LNCaP clone FGC (cell line): ENCODE measurements at regions not wholly inside any gene's neighbourhood (a gene's known extent, or its start where the extent isn't known, plus 50 kb on each side); places are given as distances from the start of the nearest gene placed in this dataset.
A peak's percentile ranks its signal among the peaks of the same experiment; 100 is the strongest.
"Not testable (repeated sequence)": the region's sequence is repeated elsewhere in the genome, so short reads cannot be mapped to it uniquely, and the experiment has no call there.

ENCODE experiments used
- DNase-seq: peaks from one replicate; pipeline ENCODE4 v3.0.0-alpha.2; 2011; ENCODE audit warnings: low read depth
- H3K4me3 ChIP-seq: 2 replicates; pipeline ENCODE4 v1.5.1; 2011; ENCODE audit warnings: mild to moderate bottlenecking, low read depth, low read length, control low read depth
- TF ChIP-seq, protein P1 (sequence below): IDR thresholded peaks from 2 replicates; pipeline ENCODE4 v1.5.1; 2012; ENCODE audit warnings: mild to moderate bottlenecking; ENCODE audit not compliant: control insufficient read depth, insufficient read depth; ENCODE audit errors: extremely low read depth

DNA sequence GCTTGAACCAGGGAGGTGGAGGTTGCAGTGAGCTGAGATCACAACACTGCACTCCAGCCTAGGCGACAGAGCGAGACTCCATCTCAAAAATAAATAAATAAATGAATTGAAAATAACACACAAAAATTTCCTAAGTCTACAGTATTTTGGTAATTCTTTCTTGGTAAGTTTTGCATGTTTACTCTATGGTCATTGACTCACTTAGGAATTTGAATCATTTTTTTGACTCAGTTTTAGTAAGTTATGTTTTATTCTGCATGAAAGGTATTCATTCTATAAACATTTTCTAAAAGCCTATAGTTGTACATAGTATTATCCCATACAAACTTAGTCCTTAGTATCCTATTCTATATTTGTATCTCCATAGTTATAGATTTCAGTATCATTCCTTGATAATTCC lies 772.9 kb upstream of the SLIT2 start:
- DNase-seq, result no peak
- TF ChIP-seq, protein P1, sequence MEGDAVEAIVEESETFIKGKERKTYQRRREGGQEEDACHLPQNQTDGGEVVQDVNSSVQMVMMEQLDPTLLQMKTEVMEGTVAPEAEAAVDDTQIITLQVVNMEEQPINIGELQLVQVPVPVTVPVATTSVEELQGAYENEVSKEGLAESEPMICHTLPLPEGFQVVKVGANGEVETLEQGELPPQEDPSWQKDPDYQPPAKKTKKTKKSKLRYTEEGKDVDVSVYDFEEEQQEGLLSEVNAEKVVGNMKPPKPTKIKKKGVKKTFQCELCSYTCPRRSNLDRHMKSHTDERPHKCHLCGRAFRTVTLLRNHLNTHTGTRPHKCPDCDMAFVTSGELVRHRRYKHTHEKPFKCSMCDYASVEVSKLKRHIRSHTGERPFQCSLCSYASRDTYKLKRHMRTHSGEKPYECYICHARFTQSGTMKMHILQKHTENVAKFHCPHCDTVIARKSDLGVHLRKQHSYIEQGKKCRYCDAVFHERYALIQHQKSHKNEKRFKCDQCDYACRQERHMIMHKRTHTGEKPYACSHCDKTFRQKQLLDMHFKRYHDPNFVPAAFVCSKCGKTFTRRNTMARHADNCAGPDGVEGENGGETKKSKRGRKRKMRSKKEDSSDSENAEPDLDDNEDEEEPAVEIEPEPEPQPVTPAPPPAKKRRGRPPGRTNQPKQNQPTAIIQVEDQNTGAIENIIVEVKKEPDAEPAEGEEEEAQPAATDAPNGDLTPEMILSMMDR, result no peak
- H3K4me3 ChIP-seq, result no peak overlapping the region

DNA sequence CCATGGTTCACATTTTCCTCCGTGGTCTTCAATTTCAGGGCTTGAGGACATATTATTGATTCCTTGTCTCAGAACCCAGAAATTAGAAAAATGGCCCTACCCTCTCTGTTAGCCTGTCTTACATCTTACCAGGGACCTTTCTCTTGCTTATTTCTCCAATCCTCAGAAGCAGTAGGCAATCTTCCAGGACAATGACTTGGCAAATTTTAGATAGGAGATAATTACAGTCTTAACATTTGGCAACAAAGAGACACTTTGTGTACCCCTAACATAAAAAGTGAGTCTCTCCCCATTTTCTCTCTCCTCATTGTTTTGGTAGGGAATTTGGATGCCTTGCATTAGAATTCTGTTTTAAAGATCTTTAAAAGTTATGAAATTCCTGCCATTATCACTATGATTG lies 778.1 kb upstream of the SLIT2 start:
- no peak overlapping the region for H3K4me3 ChIP-seq
- TF ChIP-seq, protein P1, result no peak
- DNase-seq, result no peak

DNA sequence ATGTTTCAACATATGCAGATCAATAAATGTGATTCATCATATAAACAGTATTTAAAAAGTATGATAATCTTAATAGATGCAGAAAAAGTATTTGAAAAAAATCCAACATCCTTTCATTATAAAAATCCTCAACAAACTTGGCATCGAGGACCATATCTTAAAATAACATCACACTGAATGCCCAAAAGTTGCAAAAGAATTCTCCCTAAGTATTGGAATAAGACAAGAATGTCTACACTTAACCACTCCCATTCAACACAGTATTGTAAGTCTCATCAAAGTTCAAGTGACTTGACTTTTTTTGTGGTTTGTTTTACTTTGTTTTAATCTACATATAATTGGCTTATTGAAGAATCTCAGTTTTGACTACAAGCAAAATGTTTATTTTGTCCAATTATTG lies 779.0 kb upstream of the SLIT2 start:
- no peak overlapping the region for H3K4me3 ChIP-seq
- TF ChIP-seq, protein P1, result no peak
- DNase-seq, result no peak

DNA sequence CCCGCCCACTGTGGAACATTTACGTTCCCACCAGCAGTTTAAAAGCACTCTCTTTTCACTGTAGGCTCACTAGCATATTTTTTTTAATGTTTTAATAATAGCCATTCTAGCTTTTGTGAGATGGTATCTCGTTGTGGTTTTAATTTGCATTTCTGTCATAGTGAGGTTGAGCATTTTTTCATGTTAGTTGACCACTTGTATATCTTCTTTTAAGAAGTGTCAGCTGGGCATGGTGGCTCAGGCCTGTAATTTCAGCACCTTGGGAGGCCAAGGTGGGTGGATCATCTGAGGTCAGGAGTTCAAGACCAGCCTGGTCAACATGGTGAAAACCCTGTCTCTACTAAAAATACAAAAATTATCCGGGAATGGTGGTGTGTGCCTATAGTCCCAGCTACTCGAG lies 781.7 kb upstream of the SLIT2 start:
- not testable (repeated sequence) for H3K4me3 ChIP-seq, DNase-seq

DNA sequence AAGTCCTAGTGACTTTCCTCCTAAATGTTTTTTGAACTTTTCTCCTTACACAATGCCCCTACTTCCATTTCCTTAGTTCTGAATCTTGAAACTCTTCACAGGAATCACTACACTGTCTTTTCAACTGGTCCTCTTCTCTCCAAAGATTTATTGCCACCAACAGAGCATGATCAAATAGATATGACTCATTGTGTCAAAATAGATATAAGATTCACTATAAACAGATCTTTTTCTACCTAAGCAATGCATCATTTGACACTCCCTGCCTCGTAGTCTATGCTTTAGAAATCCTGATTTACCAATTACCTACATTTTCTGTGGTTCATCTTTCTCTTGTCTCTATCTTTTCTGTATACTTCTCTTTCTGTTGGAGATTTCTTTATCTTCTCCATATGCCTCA lies 789.6 kb upstream of the SLIT2 start:
- TF ChIP-seq, protein P1, result no peak
- DNase-seq, result no peak
- H3K4me3 ChIP-seq, result no peak overlapping the region

DNA sequence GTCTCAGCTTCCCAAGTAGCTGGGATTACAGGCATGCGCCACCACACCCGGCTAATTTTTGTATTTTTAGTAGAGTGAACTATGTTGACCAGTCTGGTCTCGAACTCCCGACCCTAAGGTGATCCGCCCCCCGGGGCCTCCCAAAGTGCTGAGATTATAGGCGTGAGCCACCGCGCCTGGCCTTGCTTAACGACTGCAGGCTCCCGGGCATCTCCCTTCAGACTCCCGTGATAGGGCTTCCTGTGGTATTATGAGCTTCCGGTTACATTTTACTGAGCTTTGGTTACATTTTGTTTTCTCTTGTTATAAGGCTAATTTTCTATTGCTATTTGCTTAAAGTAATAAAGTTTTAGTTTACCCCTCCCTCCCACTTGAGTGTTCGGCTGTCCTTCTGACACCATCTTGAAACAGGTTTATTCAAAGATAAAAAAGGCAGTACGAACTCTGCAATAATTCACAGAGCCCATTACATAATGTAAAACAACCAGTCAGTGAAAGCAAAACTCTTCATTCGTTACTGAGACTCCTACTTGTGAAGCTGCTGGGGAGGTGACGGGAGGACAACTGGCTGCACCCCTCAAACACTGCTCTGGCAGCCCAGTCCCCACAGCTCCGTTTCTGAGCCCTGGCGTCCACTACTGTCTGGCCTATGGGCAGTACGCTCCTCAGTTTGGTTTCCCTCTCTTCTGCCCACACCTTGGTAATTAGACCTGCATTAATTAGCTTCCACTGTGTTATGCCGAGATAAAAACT lies 795.7 kb upstream of the SLIT2 start:
- no peak for DNase-seq
- TF ChIP-seq, protein P1, result no peak
- H3K4me3 ChIP-seq, result peak overlapping the region; percentile 63

DNA sequence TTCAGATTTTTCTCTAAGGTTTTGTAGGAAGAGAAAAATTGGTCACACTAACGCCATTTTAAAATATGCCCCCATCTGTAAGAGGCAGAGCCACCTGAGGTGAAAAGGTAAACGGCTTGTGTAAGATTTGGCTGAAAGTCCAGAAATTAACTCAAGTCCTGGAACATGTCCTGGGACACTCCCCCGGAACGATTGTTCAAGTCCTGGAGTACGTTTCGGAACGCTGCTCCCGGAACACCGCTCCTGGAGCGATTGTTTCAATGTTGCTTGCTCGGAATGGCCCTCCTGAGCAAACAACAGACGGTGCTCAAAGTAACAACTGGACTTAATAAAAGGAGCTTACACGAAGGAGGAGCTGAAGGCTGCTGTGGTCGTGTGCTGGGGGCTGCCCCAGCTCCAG lies 796.5 kb upstream of the SLIT2 start:
- TF ChIP-seq, protein P1, result no peak
- peak overlapping the region; percentile 63 for H3K4me3 ChIP-seq
- no peak for DNase-seq
